OCI-LY3 (cell line): ENCODE measurements at regions not wholly inside any gene's neighbourhood (a gene's known extent, or its start where the extent isn't known, plus 50 kb on each side); places are given as distances from the start of the nearest gene placed in this dataset.

Experiments used
- EZH2phosphoT487 ChIP-seq: fragments of 200-600 bp; shearing (Covaris generic); IDR thresholded peaks from 2 replicates; pipeline ENCODE4 v1.6.1; 2018; ENCODE audit warnings: antibody characterized with exemption, mixed run types, low read depth
- TF ChIP-seq, protein P1 (sequence below): fragments of 200-600, 300-600 bp; sonication (generic); IDR thresholded peaks from 2 replicates; pipeline ENCODE4 v1.5.1; 2014; ENCODE audit warnings: antibody characterized with exemption, low read length, low read depth

DNA sequence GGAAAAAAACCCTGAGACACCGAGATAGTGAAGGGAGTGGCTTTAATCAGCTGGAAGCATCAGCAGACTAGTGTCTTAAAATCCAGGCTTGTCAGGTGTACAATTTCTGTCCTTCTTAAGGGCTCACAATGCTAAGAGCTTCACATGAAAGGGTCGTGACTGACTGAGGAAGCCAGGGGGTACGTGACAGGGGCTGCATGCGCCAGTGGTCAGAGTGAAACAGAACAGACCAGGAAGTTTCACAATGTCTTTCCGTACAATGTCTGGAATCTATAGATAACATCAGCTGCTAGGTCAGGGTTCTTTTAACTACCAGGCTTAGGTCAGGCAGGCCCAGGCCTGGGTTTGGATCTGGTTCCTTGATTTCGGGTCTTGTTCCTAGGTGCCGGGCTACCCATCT is 253.0 kb downstream of the CDH10 start:
- TF ChIP-seq, protein P1, sequence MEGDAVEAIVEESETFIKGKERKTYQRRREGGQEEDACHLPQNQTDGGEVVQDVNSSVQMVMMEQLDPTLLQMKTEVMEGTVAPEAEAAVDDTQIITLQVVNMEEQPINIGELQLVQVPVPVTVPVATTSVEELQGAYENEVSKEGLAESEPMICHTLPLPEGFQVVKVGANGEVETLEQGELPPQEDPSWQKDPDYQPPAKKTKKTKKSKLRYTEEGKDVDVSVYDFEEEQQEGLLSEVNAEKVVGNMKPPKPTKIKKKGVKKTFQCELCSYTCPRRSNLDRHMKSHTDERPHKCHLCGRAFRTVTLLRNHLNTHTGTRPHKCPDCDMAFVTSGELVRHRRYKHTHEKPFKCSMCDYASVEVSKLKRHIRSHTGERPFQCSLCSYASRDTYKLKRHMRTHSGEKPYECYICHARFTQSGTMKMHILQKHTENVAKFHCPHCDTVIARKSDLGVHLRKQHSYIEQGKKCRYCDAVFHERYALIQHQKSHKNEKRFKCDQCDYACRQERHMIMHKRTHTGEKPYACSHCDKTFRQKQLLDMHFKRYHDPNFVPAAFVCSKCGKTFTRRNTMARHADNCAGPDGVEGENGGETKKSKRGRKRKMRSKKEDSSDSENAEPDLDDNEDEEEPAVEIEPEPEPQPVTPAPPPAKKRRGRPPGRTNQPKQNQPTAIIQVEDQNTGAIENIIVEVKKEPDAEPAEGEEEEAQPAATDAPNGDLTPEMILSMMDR = no peak
- TF ChIP-seq EZH2phosphoT487 = no peak
